Fibroblast of lung (primary cell): ENCODE measurements at regions not wholly inside any gene's neighbourhood (a gene's known extent, or its start where the extent isn't known, plus 50 kb on each side); places are given as distances from the start of the nearest gene placed in this dataset.

Experiments
- DNase-seq, 2 donors: peaks; one replicate each; pipeline versions ENCODE4 v3.0.0 to v3.0.0-alpha.2; 2010; ENCODE audit warnings: low read depth in 2 of 2
- H2AFZ ChIP-seq: 2 replicates; pipeline ENCODE4 v1.5.1; 2012; ENCODE audit warnings: low read length, control low read depth, inconsistent platforms
- H3K27ac ChIP-seq: 2 replicates; pipeline ENCODE4 v1.5.1; 2011; ENCODE audit warnings: low read length, control low read depth; ENCODE audit not compliant: insufficient read depth
- H3K27me3 ChIP-seq: 2 replicates; pipeline ENCODE4 v1.5.1; 2011; ENCODE audit warnings: mild to moderate bottlenecking, low read length; ENCODE audit not compliant: control insufficient read depth, insufficient read depth
- H3K36me3 ChIP-seq: 2 replicates; pipeline ENCODE4 v1.5.1; 2011; ENCODE audit warnings: low read length; ENCODE audit not compliant: control insufficient read depth, insufficient read depth
- H3K4me1 ChIP-seq: 2 replicates; pipeline ENCODE4 v1.5.1; 2011; ENCODE audit warnings: low read length; ENCODE audit not compliant: control insufficient read depth, insufficient read depth; ENCODE audit errors: extremely low read depth
- H3K4me2 ChIP-seq: 2 replicates; pipeline ENCODE4 v1.5.1; 2011; ENCODE audit warnings: low read length, control low read depth; ENCODE audit not compliant: insufficient read depth; ENCODE audit errors: extremely low read depth
- H3K4me3 ChIP-seq, 4 experiments: fragments of 200-600 bp in 1 of 4; sonication (generic) in 1 of 4; replicated peaks in 1 of 4; 2 replicates each; pipeline ENCODE4 v1.5.1; 2011 to 2016; ENCODE audit warnings: low read length in 4 of 4, low read depth in 3 of 4, mild to moderate bottlenecking in 3 of 4, control low read depth in 2 of 4, inconsistent platforms in 1 of 4, mixed read lengths in 1 of 4; ENCODE audit not compliant: insufficient read depth in 1 of 4; ENCODE audit errors: control extremely low read depth in 1 of 4
- H3K79me2 ChIP-seq: 2 replicates; pipeline ENCODE4 v1.5.1; 2012; ENCODE audit warnings: mild to moderate bottlenecking, low read length, inconsistent platforms; ENCODE audit not compliant: control insufficient read depth, insufficient read depth
- H3K9ac ChIP-seq: 2 replicates; pipeline ENCODE4 v1.5.1; 2011; ENCODE audit warnings: mild to moderate bottlenecking, low read length, control low read depth; ENCODE audit not compliant: insufficient read depth
- H3K9me3 ChIP-seq: 2 replicates; pipeline ENCODE4 v1.5.1; 2012; ENCODE audit warnings: low read depth, low read length; ENCODE audit not compliant: control insufficient read depth, insufficient read depth
- H4K20me1 ChIP-seq: 2 replicates; pipeline ENCODE4 v1.5.1; 2011; ENCODE audit warnings: low read length; ENCODE audit not compliant: control insufficient read depth, insufficient read depth; ENCODE audit errors: extremely low read depth
- EZH2 ChIP-seq: IDR thresholded peaks from 2 replicates; pipeline ENCODE4 v1.5.1; 2012; ENCODE audit warnings: low read length, control low read depth, mild to moderate bottlenecking; ENCODE audit errors: missing control alignments
- TF ChIP-seq, protein P1 (sequence below), 2 donors: IDR thresholded peaks in 1 of 2; conservative IDR thresholded peaks in 1 of 2; 1 replicate in 1 of 2; 2 replicates in 1 of 2; pipeline ENCODE4 v1.5.1; 2011 to 2012; ENCODE audit warnings: low read length in 2 of 2, control low read depth in 1 of 2, inconsistent platforms in 1 of 2, low read depth in 1 of 2, mild to moderate bottlenecking in 1 of 2

DNA sequence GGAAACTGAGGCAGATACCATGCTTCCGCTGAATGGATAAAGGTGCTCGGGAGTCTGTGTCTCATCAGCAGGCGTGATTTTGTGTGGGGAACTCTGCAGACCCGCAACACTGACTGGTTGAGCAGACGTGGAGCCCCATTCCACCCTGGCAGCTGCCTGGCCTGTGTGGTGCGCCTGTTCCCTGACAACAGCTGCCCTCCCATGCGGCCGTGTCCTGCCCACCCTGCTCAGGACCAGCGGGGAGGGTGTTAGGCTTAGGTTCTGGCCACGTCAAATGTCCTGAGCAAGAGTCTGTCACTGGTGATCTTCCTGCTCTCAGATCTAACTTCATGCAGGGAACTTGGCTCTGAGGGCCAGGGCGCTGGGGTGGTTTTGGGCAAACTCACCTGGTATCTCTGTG is 417.7 kb upstream of the IRX4 start:
- no peak for DNase-seq
- Histone ChIP-seq H3K36me3 (no peaks in the 10 kb centered on the region), H3K27me3 (no peaks in the 10 kb centered on the region), H3K9ac (no peak overlapping the region), H3K4me1 (no peaks in the 10 kb centered on the region), H2AFZ (no peak overlapping the region), H3K4me3 (no peak overlapping the region), H3K27ac (no peak overlapping the region), H3K4me2 (no peak overlapping the region), H3K79me2 (no peaks in the 10 kb centered on the region), H3K9me3 (no peaks in the 10 kb centered on the region), H4K20me1 (no peaks in the 10 kb centered on the region)
- TF ChIP-seq EZH2: no peak
- TF ChIP-seq, protein P1, sequence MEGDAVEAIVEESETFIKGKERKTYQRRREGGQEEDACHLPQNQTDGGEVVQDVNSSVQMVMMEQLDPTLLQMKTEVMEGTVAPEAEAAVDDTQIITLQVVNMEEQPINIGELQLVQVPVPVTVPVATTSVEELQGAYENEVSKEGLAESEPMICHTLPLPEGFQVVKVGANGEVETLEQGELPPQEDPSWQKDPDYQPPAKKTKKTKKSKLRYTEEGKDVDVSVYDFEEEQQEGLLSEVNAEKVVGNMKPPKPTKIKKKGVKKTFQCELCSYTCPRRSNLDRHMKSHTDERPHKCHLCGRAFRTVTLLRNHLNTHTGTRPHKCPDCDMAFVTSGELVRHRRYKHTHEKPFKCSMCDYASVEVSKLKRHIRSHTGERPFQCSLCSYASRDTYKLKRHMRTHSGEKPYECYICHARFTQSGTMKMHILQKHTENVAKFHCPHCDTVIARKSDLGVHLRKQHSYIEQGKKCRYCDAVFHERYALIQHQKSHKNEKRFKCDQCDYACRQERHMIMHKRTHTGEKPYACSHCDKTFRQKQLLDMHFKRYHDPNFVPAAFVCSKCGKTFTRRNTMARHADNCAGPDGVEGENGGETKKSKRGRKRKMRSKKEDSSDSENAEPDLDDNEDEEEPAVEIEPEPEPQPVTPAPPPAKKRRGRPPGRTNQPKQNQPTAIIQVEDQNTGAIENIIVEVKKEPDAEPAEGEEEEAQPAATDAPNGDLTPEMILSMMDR (conservative IDR thresholded peaks at IDR 0.05 in 1 of 2, IDR thresholded peaks at IDR 0.05 in 1 of 2; ENCODE audit: low read depth in 1 of 2, low read length in 2 of 2): no peak

DNA sequence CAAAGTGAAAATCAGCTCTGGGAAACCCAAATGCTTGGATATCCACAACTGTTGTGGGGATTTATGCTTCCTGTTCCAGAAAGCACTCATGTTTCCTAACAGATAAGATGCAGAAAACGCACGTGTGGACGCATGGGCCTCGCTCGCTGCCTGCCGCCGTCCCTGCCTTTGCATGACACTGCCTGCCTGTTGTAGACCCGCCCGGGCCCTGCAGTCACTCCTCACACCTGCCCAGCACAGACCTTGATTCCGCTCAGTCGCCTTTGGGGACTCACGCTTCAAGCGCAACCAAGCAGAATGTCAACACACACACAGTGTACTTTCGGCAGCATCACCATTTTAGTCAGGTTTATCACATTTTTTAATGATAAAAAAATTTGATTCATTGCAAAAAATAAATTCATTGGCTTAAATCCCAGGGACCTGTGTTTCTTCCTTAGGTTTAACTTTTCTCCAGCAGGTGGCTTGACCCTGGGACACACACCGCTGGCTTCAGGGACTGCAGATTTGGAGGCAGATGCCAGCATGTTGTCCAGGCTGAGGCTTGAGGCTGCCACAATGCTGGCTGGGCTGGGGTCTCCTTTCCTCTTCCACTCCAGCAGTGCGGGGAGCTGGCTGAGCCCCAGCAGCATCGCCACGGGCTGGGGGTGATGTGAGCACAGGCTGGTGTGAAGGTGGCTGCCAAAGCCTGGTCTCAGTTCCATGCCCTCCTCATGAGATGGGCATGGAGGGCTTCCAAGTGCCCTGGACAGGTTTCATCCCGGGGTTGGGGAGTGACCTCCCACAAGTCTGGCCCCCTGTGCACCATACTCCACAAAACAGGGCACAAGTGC is 416.9 kb upstream of the IRX4 start:
- no peaks in the 10 kb centered on the region for H3K27me3 ChIP-seq
- no peaks in the 10 kb centered on the region for H4K20me1 ChIP-seq
- H2AFZ ChIP-seq: no peak overlapping the region
- H3K36me3 ChIP-seq: no peaks in the 10 kb centered on the region
- H3K4me2 ChIP-seq: no peak overlapping the region
- H3K4me3 ChIP-seq: no peak overlapping the region
- H3K9ac ChIP-seq: no peak overlapping the region
- no peak for DNase-seq
- no peak overlapping the region for H3K27ac ChIP-seq
- H3K9me3 ChIP-seq: no peaks in the 10 kb centered on the region
- H3K4me1 ChIP-seq: no peaks in the 10 kb centered on the region
- no peaks in the 10 kb centered on the region for H3K79me2 ChIP-seq
- TF ChIP-seq EZH2: no peak
- TF ChIP-seq, protein P1 (conservative IDR thresholded peaks at IDR 0.05 in 1 of 2, IDR thresholded peaks at IDR 0.05 in 1 of 2; ENCODE audit: low read depth in 1 of 2, low read length in 2 of 2): no peak

DNA sequence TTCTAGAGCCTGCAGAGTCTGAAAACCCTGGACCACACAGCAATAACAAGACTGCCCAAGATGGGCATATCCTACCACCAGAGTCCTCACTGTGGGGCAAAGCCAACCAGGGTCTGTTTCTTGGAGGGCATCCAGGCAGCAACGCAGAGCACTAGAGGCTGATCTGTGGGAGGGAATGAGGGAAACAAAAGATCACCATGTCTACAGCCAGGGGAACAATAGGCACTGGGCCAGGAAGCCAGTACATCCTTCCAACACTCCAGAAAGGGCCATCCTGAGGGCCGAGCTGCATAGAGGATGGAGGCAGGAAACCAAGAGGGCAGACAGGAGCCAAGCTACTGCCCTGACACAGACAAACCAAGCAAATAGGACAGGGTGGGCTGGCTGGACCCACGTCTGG is 416.1 kb upstream of the IRX4 start:
- H2AFZ ChIP-seq: no peak overlapping the region
- no peak overlapping the region for H3K4me3 ChIP-seq
- H3K79me2 ChIP-seq: no peaks in the 10 kb centered on the region
- H3K27ac ChIP-seq: no peak overlapping the region
- H3K4me1 ChIP-seq: no peaks in the 10 kb centered on the region
- H3K9ac ChIP-seq: no peak overlapping the region
- H4K20me1 ChIP-seq: no peaks in the 10 kb centered on the region
- TF ChIP-seq EZH2: no peak
- DNase-seq: no peak
- no peak overlapping the region for H3K4me2 ChIP-seq
- no peaks in the 10 kb centered on the region for H3K27me3 ChIP-seq
- no peaks in the 10 kb centered on the region for H3K9me3 ChIP-seq
- no peaks in the 10 kb centered on the region for H3K36me3 ChIP-seq
